Adipocyte (in vitro differentiated cells): ENCODE measurements at regions not wholly inside any gene's neighbourhood (a gene's known extent, or its start where the extent isn't known, plus 50 kb on each side); places are given as distances from the start of the nearest gene placed in this dataset.
"Not testable (repeated sequence)": the region's sequence is repeated elsewhere in the genome, so short reads cannot be mapped to it uniquely, and the experiment has no call there.

Source experiments
- DNase-seq: peaks from one replicate; pipeline ENCODE4 v3.0.0-alpha.2; 2015; ENCODE audit warnings: low read depth
- H3K27me3 ChIP-seq: replicated peaks from 2 replicates; pipeline ENCODE4 v1.7.0; 2013; ENCODE audit warnings: mild to moderate bottlenecking, low read length, moderate library complexity; ENCODE audit not compliant: control insufficient read depth, insufficient read depth
- H3K36me3 ChIP-seq: 2 replicates; pipeline ENCODE4 v1.7.0; 2013; ENCODE audit warnings: low read length, mild to moderate bottlenecking, moderate library complexity; ENCODE audit not compliant: control insufficient read depth, insufficient read depth, severe bottlenecking
- H3K4me1 ChIP-seq: 2 replicates; pipeline ENCODE4 v1.7.0; 2013; ENCODE audit warnings: mild to moderate bottlenecking, low read length, moderate library complexity; ENCODE audit not compliant: control insufficient read depth, insufficient read depth
- H3K4me3 ChIP-seq: 2 replicates; pipeline ENCODE4 v1.7.0; 2013; ENCODE audit warnings: mild to moderate bottlenecking, low read length, moderate library complexity
- H3K9ac ChIP-seq: 2 replicates; pipeline ENCODE4 v1.7.0; 2013; ENCODE audit warnings: mild to moderate bottlenecking, low read length, moderate library complexity
- H3K9me3 ChIP-seq: 2 replicates; pipeline ENCODE4 v1.7.0; 2013; ENCODE audit warnings: mild to moderate bottlenecking, low read length, moderate library complexity; ENCODE audit not compliant: control insufficient read depth

- no peak for DNase-seq
- no peaks in the 10 kb centered on the region for H3K9me3 ChIP-seq
- no peaks in the 10 kb centered on the region for H3K4me1 ChIP-seq
- peaks cover 23% of the 10 kb centered on the region for H3K27me3 ChIP-seq
- H3K36me3 ChIP-seq = no peaks in the 10 kb centered on the region
- no peak overlapping the region for H3K4me3 ChIP-seq
- no peak overlapping the region for H3K9ac ChIP-seq
Observed at GRCh38 chr17:36849871-36850348, 87.4 kb upstream of the LHX1 start.

- DNase-seq = peak; percentile 4
- Histone ChIP-seq H3K36me3 (no peaks in the 10 kb centered on the region), H3K27me3 (peaks cover 23% of the 10 kb centered on the region), H3K9me3 (no peaks in the 10 kb centered on the region), H3K9ac (no peak overlapping the region), H3K4me3 (no peak overlapping the region), H3K4me1 (no peaks in the 10 kb centered on the region)
Observed at GRCh38 chr17:36850790-36851189, 86.5 kb upstream of the LHX1 start.

- H3K9me3 ChIP-seq = no peaks in the 10 kb centered on the region
- no peak overlapping the region for H3K4me3 ChIP-seq
- H3K27me3 ChIP-seq = peaks cover 21% of the 10 kb centered on the region
- H3K9ac ChIP-seq = no peak overlapping the region
- no peak for DNase-seq
- H3K36me3 ChIP-seq = no peaks in the 10 kb centered on the region
- no peaks in the 10 kb centered on the region for H3K4me1 ChIP-seq
Observed at GRCh38 chr17:36851250-36851649, 86.0 kb upstream of the LHX1 start.

GRCh38 chr17:36852478-36852877, 84.8 kb upstream of the LHX1 start:
- not testable (repeated sequence) for DNase-seq, H3K4me3 ChIP-seq, H3K36me3 ChIP-seq, H3K4me1 ChIP-seq, H3K9me3 ChIP-seq, H3K9ac ChIP-seq
- H3K27me3 ChIP-seq = peaks cover 17% of the 10 kb centered on the region

- no peaks in the 10 kb centered on the region for H3K36me3 ChIP-seq
- no peak for DNase-seq
Observed at GRCh38 chr17:36854982-36855381, 82.3 kb upstream of the LHX1 start.

GRCh38 chr17:36855459-36855858, 81.8 kb upstream of the LHX1 start:
- H3K27me3 ChIP-seq = peaks cover 29% of the 10 kb centered on the region
- no peaks in the 10 kb centered on the region for H3K36me3 ChIP-seq
- no peak for DNase-seq
- no peak overlapping the region for H3K9ac ChIP-seq
- no peak overlapping the region for H3K4me3 ChIP-seq
- H3K4me1 ChIP-seq = no peaks in the 10 kb centered on the region
- no peaks in the 10 kb centered on the region for H3K9me3 ChIP-seq

More at GRCh38 chr17:36854982-36855381, 82.3 kb upstream of the LHX1 start:
- no peak overlapping the region for H3K4me3 ChIP-seq
- H3K27me3 ChIP-seq = peaks cover 29% of the 10 kb centered on the region
- no peak overlapping the region for H3K9ac ChIP-seq
- no peaks in the 10 kb centered on the region for H3K4me1 ChIP-seq
- no peaks in the 10 kb centered on the region for H3K9me3 ChIP-seq

GRCh38 chr17:36856222-36856621, 81.1 kb upstream of the LHX1 start:
- no peaks in the 10 kb centered on the region for H3K36me3 ChIP-seq
- no peaks in the 10 kb centered on the region for H3K9me3 ChIP-seq
- H3K4me1 ChIP-seq = no peaks in the 10 kb centered on the region
- H3K4me3 ChIP-seq = no peak overlapping the region
- DNase-seq = no peak
- no peak overlapping the region for H3K9ac ChIP-seq
- H3K27me3 ChIP-seq = peaks cover 32% of the 10 kb centered on the region

- H3K36me3 ChIP-seq = no peaks in the 10 kb centered on the region
- H3K4me1 ChIP-seq = no peaks in the 10 kb centered on the region
- H3K9ac ChIP-seq = no peak overlapping the region
- no peak for DNase-seq
- no peaks in the 10 kb centered on the region for H3K9me3 ChIP-seq
- H3K4me3 ChIP-seq = no peak overlapping the region
- peaks cover 37% of the 10 kb centered on the region for H3K27me3 ChIP-seq
Observed at GRCh38 chr17:36856903-36857381, 80.3 kb upstream of the LHX1 start.

GRCh38 chr17:36857698-36858097, 79.6 kb upstream of the LHX1 start:
- H3K4me1 ChIP-seq = no peaks in the 10 kb centered on the region
- no peak overlapping the region for H3K9ac ChIP-seq
- H3K9me3 ChIP-seq = no peaks in the 10 kb centered on the region
- peaks cover 37% of the 10 kb centered on the region for H3K27me3 ChIP-seq
- no peak overlapping the region for H3K4me3 ChIP-seq
- no peak for DNase-seq
- H3K36me3 ChIP-seq = no peaks in the 10 kb centered on the region

- Histone ChIP-seq H3K9ac (no peak overlapping the region), H3K4me3 (no peak overlapping the region), H3K9me3 (no peaks in the 10 kb centered on the region), H3K4me1 (no peaks in the 10 kb centered on the region), H3K36me3 (no peaks in the 10 kb centered on the region), H3K27me3 (peaks cover 37% of the 10 kb centered on the region)
- DNase-seq = no peak
Observed at GRCh38 chr17:36858119-36859002, 78.9 kb upstream of the LHX1 start.

GRCh38 chr17:36859003-36859300, 78.3 kb upstream of the LHX1 start:
- H3K9me3 ChIP-seq = no peaks in the 10 kb centered on the region
- no peak overlapping the region for H3K9ac ChIP-seq
- H3K4me1 ChIP-seq = no peaks in the 10 kb centered on the region
- H3K4me3 ChIP-seq = no peak overlapping the region
- peaks cover 37% of the 10 kb centered on the region for H3K27me3 ChIP-seq
- DNase-seq = no peak
- H3K36me3 ChIP-seq = no peaks in the 10 kb centered on the region
